ENCODE measurements at regions not wholly inside any gene's neighbourhood (a gene's known extent, or its start where the extent isn't known, plus 50 kb on each side); places are given as distances from the start of the nearest gene placed in this dataset.

DNA sequence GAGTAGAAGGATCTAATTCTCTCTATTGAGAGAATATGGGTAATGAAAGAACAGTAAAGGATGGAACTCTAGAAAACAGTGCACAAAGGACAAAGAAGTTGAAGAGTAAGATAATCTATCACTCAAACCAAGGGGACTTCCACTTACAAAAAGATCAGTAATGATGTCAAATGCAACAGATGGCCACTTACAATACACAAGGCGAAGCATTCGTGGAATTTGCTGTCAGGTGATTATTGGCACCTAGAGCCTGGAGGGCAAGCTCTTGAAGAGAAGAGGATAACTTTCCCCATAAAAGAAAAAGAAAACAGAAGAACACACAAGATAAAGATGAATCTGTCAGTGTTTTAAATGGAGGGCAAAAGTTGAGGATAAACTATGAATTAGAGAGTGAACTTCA lies 256.0 kb upstream of the TCF21 start:
- H3K9me3 Mint-ChIP-seq, result peaks cover 2% of the 10 kb centered on the region
- CTCF ChIA-PET, result interaction anchor here (1.1 kb wide), 1 partner anchor 13 kb away, joined by 3 read pairs; no protein-coding TSS in a partner anchor
- H3K27ac Mint-ChIP-seq, result no peak overlapping the region

GRCh38 chr6:133634474-133634873 lies 254.4 kb upstream of the TCF21 start:
- Histone ChIP-seq H3K27ac (ENCODE audit: low read depth in 1 of 2, low read length in 2 of 2) (no peak overlapping the region), H3K9me3 (ENCODE audit: control insufficient read depth in 1 of 2, insufficient read depth in 1 of 2, low read length in 2 of 2) (no peaks in the 10 kb centered on the region), H3K36me3 (ENCODE audit: insufficient read depth, low read length) (no peaks in the 10 kb centered on the region), H3K27me3 (ENCODE audit: control insufficient read depth in 1 of 2, insufficient read depth in 2 of 2, low read length in 2 of 2) (no peaks in the 10 kb centered on the region), H3K4me1 (ENCODE audit: insufficient read depth, low read length) (no peaks in the 10 kb centered on the region), H3K4me3 (ENCODE audit: low read length) (no peak overlapping the region)
- POLR2A ChIA-PET, result no interaction called here
- H3K4me3 Mint-ChIP-seq, result no peak overlapping the region
- no peaks in the 10 kb centered on the region for H3K4me1 Mint-ChIP-seq (ENCODE audit: low read depth)
- H3K27ac Mint-ChIP-seq, result no peak overlapping the region
- H3K9me3 Mint-ChIP-seq, result peaks cover 8% of the 10 kb centered on the region
- TF ChIP-seq, protein P1, sequence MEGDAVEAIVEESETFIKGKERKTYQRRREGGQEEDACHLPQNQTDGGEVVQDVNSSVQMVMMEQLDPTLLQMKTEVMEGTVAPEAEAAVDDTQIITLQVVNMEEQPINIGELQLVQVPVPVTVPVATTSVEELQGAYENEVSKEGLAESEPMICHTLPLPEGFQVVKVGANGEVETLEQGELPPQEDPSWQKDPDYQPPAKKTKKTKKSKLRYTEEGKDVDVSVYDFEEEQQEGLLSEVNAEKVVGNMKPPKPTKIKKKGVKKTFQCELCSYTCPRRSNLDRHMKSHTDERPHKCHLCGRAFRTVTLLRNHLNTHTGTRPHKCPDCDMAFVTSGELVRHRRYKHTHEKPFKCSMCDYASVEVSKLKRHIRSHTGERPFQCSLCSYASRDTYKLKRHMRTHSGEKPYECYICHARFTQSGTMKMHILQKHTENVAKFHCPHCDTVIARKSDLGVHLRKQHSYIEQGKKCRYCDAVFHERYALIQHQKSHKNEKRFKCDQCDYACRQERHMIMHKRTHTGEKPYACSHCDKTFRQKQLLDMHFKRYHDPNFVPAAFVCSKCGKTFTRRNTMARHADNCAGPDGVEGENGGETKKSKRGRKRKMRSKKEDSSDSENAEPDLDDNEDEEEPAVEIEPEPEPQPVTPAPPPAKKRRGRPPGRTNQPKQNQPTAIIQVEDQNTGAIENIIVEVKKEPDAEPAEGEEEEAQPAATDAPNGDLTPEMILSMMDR (IDR thresholded peaks at IDR 0.05), result no peak
- no peaks in the 10 kb centered on the region for H3K36me3 Mint-ChIP-seq (ENCODE audit: low read depth)
- CTCF ChIA-PET, result no interaction called here
- intact Hi-C loops (cut with DNase I, micrococcal nuclease), result no loop called here
- ATAC-seq (ENCODE audit: poor library complexity) (no peak), DNase-seq (no peak)
- H3K27me3 Mint-ChIP-seq, result no peaks in the 10 kb centered on the region

More for the DNA sequence above, 256.0 kb upstream of the TCF21 start:
- DNase-seq, result no peak
- Mint-ChIP-seq H3K36me3 (ENCODE audit: low read depth) (no peaks in the 10 kb centered on the region), H3K27me3 (no peaks in the 10 kb centered on the region), H3K4me1 (ENCODE audit: low read depth) (no peaks in the 10 kb centered on the region), H3K4me3 (no peak overlapping the region)
- no peaks in the 10 kb centered on the region for H3K27me3 ChIP-seq (ENCODE audit: control insufficient read depth in 1 of 2, insufficient read depth in 2 of 2, low read length in 2 of 2)
- no peaks in the 10 kb centered on the region for H3K36me3 ChIP-seq (ENCODE audit: insufficient read depth, low read length)
- no peak overlapping the region for H3K27ac ChIP-seq (ENCODE audit: low read depth in 1 of 2, low read length in 2 of 2)
- TF ChIP-seq, protein P1 (IDR thresholded peaks at IDR 0.05), result no peak
- intact Hi-C loops (cut with DNase I, micrococcal nuclease), result no loop called here
- H3K4me3 ChIP-seq (ENCODE audit: low read length), result no peak overlapping the region
- no peaks in the 10 kb centered on the region for H3K9me3 ChIP-seq (ENCODE audit: control insufficient read depth in 1 of 2, insufficient read depth in 1 of 2, low read length in 2 of 2)
- POLR2A ChIA-PET, result no interaction called here
- ATAC-seq (ENCODE audit: poor library complexity), result no peak
- no peaks in the 10 kb centered on the region for H3K4me1 ChIP-seq (ENCODE audit: insufficient read depth, low read length)

DNA sequence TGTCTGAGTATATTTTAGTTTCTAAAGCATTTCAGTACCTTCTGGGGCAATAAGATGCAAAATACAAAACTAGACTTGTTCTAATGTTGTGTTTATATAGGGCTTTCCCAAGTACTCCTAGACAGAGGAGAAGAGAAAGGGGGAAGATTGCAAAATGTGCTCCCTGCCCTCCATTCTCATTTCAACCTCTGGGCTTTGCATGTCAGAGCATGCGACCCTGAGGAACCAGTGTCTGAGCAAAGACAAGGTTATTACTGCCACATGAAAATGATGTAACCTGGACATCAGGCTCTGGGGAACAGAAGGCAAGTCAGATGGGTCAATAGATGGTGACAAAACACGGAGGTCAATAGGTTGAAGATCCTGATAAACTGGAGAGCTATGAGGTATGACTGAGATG lies 253.5 kb upstream of the TCF21 start:
- CTCF ChIA-PET, result no interaction called here
- no peak overlapping the region for H3K27ac ChIP-seq (ENCODE audit: low read depth in 1 of 2, low read length in 2 of 2)
- H3K4me3 Mint-ChIP-seq, result no peak overlapping the region
- H3K27ac Mint-ChIP-seq, result no peak overlapping the region
- DNase-seq (no peak), ATAC-seq (ENCODE audit: poor library complexity) (no peak)
- intact Hi-C loops (cut with DNase I, micrococcal nuclease), result no loop called here
- POLR2A ChIA-PET, result no interaction called here
- no peaks in the 10 kb centered on the region for H3K36me3 ChIP-seq (ENCODE audit: insufficient read depth, low read length)
- H3K4me1 ChIP-seq (ENCODE audit: insufficient read depth, low read length), result no peaks in the 10 kb centered on the region
- H3K4me3 ChIP-seq (ENCODE audit: low read length), result no peak overlapping the region
- TF ChIP-seq, protein P1 (IDR thresholded peaks at IDR 0.05), result no peak
- H3K4me1 Mint-ChIP-seq (ENCODE audit: low read depth), result no peaks in the 10 kb centered on the region
- H3K27me3 ChIP-seq (ENCODE audit: control insufficient read depth in 1 of 2, insufficient read depth in 2 of 2, low read length in 2 of 2), result no peaks in the 10 kb centered on the region
- no peaks in the 10 kb centered on the region for H3K36me3 Mint-ChIP-seq (ENCODE audit: low read depth)
- no peaks in the 10 kb centered on the region for H3K27me3 Mint-ChIP-seq
- H3K9me3 ChIP-seq (ENCODE audit: control insufficient read depth in 1 of 2, insufficient read depth in 1 of 2, low read length in 2 of 2), result no peaks in the 10 kb centered on the region
- H3K9me3 Mint-ChIP-seq, result peaks cover 8% of the 10 kb centered on the region
